SU-DHL-6 (cell line): ENCODE measurements at regions not wholly inside any gene's neighbourhood (a gene's known extent, or its start where the extent isn't known, plus 50 kb on each side); places are given as distances from the start of the nearest gene placed in this dataset.

Source experiments
- H2AFZ ChIP-seq: fragments of 200-600 bp; sonication (generic); 2 replicates; pipeline ENCODE4 v1.6.1; 2014; ENCODE audit warnings: low read depth, mild to moderate bottlenecking, moderate library complexity, mixed read lengths, antibody characterized with exemption, low read length; ENCODE audit not compliant: severe bottlenecking
- H3F3A ChIP-seq: fragments of 200-600 bp; shearing (Covaris generic); 2 replicates; pipeline ENCODE4 v1.6.0; 2016; ENCODE audit warnings: antibody characterized with exemption, mild to moderate bottlenecking; ENCODE audit not compliant: insufficient read depth
- H3K27ac ChIP-seq: fragments of 200-600 bp; sonication (generic); 2 replicates; pipeline ENCODE4 v1.5.1; 2016; ENCODE audit warnings: low read depth, mild to moderate bottlenecking, low read length, moderate library complexity, mixed read lengths
- H3K27me3 ChIP-seq: fragments of 200-600 bp; sonication (generic), shearing (Covaris generic); 2 replicates; pipeline ENCODE4 v1.6.0; 2014; ENCODE audit warnings: mild to moderate bottlenecking, low read length
- H3K36me3 ChIP-seq: fragments of 200-600 bp; sonication (generic); 2 replicates; pipeline ENCODE4 v1.6.1; 2014; ENCODE audit warnings: mild to moderate bottlenecking, low read length, mixed read lengths
- H3K4me2 ChIP-seq: fragments of 300-600, 200-600 bp; shearing (Covaris generic), sonication (generic); 2 replicates; pipeline ENCODE4 v1.6.0; 2014; ENCODE audit warnings: low read length, low read depth, mild to moderate bottlenecking; ENCODE audit not compliant: poor library complexity, severe bottlenecking
- H3K4me3 ChIP-seq: fragments of 200-600 bp; sonication (generic); 2 replicates; pipeline ENCODE4 v1.5.1; 2014; ENCODE audit warnings: antibody characterized with exemption, low read length, mild to moderate bottlenecking, mixed read lengths; ENCODE audit not compliant: insufficient read depth, poor library complexity, severe bottlenecking
- H3K79me2 ChIP-seq: fragments of 200-600 bp; sonication (generic); 2 replicates; pipeline ENCODE4 v1.6.1; 2014; ENCODE audit warnings: mild to moderate bottlenecking, low read length, moderate library complexity; ENCODE audit not compliant: insufficient read depth
- H3K9ac ChIP-seq: fragments of 200-600 bp; sonication (generic); 2 replicates; pipeline ENCODE4 v1.7.0; 2014; ENCODE audit warnings: mild to moderate bottlenecking, low read length
- H3K9me2 ChIP-seq: fragments of 200-600 bp; sonication (generic); replicated peaks from 2 replicates; pipeline ENCODE4 v1.6.1; 2014; ENCODE audit warnings: low read length; ENCODE audit not compliant: insufficient read depth
- H3K9me3 ChIP-seq: fragments of 200-600 bp; sonication (generic); 2 replicates; pipeline ENCODE4 v1.6.1; 2014; ENCODE audit warnings: low read length, mixed read lengths; ENCODE audit not compliant: insufficient read depth
- H4K20me1 ChIP-seq: fragments of 200-600 bp; sonication (generic); 2 replicates; pipeline ENCODE4 v1.6.1; 2014; ENCODE audit warnings: low read depth, mild to moderate bottlenecking, antibody characterized with exemption, low read length, moderate library complexity, mixed read lengths
- EZH2phosphoT487 ChIP-seq: fragments of 200-600 bp; sonication (generic), shearing (Covaris generic); conservative IDR thresholded peaks from 2 replicates; pipeline ENCODE4 v1.6.1; 2018; ENCODE audit warnings: mild to moderate bottlenecking, antibody characterized with exemption, low read length, moderate library complexity, mixed read lengths
- TF ChIP-seq, protein P1 (sequence below): fragments of 200-600 bp; sonication (generic); IDR thresholded peaks from one replicate; pipeline ENCODE4 v1.5.1; 2017; ENCODE audit warnings: antibody characterized with exemption, mild to moderate bottlenecking, low read length, moderate library complexity; ENCODE audit not compliant: insufficient read depth, poor library complexity, severe bottlenecking

DNA sequence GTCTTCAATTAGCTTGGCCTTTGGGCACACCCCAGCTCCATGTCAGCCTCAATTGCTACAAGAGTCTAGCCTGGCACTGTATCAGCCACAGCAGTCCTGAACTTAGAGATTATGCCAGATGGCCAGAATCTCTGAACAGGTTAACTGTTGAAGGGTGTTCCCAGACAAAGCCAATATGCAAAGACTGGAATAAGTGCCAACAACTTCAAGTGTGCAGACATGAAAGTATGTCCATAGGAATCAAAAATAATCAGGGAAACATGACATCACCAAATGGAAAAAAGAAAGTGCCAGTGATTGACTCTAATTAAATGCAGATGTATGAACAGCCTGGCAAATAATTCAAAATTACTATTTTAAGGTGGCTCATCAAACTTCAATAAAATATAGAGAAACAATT is 98.5 kb upstream of the DOCK10 start:
- TF ChIP-seq, protein P1, sequence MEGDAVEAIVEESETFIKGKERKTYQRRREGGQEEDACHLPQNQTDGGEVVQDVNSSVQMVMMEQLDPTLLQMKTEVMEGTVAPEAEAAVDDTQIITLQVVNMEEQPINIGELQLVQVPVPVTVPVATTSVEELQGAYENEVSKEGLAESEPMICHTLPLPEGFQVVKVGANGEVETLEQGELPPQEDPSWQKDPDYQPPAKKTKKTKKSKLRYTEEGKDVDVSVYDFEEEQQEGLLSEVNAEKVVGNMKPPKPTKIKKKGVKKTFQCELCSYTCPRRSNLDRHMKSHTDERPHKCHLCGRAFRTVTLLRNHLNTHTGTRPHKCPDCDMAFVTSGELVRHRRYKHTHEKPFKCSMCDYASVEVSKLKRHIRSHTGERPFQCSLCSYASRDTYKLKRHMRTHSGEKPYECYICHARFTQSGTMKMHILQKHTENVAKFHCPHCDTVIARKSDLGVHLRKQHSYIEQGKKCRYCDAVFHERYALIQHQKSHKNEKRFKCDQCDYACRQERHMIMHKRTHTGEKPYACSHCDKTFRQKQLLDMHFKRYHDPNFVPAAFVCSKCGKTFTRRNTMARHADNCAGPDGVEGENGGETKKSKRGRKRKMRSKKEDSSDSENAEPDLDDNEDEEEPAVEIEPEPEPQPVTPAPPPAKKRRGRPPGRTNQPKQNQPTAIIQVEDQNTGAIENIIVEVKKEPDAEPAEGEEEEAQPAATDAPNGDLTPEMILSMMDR, result no peak
- no peak for TF ChIP-seq EZH2phosphoT487
- Histone ChIP-seq H3K36me3 (no peaks in the 10 kb centered on the region), H3K9me2 (no peaks in the 10 kb centered on the region), H3K9me3 (no peaks in the 10 kb centered on the region), H3K4me2 (no peak overlapping the region), H3K79me2 (no peaks in the 10 kb centered on the region), H3K9ac (no peak overlapping the region), H4K20me1 (no peaks in the 10 kb centered on the region), H3K4me3 (no peak overlapping the region), H3K27ac (no peak overlapping the region), H3K27me3 (no peaks in the 10 kb centered on the region), H2AFZ (no peak overlapping the region), H3F3A (no peaks in the 10 kb centered on the region)

DNA sequence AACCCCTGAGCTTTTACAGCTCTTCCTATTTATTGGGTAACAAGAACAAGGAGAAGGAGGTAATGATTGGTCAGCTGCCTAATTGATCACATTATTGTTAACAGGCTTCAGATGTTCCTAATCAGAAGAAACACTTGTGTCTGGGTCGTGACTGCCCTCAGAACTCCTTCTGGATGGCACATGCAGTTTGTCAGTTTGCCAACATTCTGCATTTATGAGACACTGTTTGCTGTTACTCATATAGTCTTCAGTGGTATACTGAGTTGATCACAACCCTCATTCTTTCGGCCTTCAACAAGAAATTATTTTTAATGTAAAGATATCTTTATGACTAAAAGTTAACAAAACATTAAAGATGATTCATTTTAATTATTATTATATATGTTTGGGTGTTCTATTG is 95.7 kb upstream of the DOCK10 start:
- H3K36me3 ChIP-seq, result no peaks in the 10 kb centered on the region
- no peaks in the 10 kb centered on the region for H4K20me1 ChIP-seq
- H2AFZ ChIP-seq, result no peak overlapping the region
- no peaks in the 10 kb centered on the region for H3K27me3 ChIP-seq
- no peak overlapping the region for H3K4me2 ChIP-seq
- no peaks in the 10 kb centered on the region for H3K9me2 ChIP-seq
- no peaks in the 10 kb centered on the region for H3K79me2 ChIP-seq
- H3K4me3 ChIP-seq, result no peak overlapping the region
- TF ChIP-seq EZH2phosphoT487, result no peak
- TF ChIP-seq, protein P1, result no peak
- H3F3A ChIP-seq, result no peaks in the 10 kb centered on the region
- H3K9ac ChIP-seq, result no peak overlapping the region
- H3K27ac ChIP-seq, result no peak overlapping the region
- no peaks in the 10 kb centered on the region for H3K9me3 ChIP-seq

DNA sequence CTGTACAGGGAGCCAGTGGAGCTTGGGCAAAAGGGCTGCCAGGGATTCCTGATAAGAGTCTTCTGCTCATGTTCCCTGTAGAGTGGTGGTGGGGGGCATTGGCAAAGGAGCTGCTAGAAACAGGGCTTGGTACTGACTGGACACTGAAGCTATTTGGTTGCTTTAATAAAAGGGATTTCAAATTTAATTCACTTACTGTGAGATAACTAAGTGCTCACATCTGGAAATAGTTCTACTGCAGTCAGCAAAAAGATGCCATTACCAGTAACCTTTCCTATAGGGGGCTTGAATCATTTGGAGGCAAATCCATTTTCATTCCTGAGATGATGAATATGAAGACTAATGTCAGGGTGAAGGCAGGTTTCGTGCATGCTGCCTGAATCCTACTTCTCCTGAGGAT is 94.3 kb upstream of the DOCK10 start:
- no peaks in the 10 kb centered on the region for H4K20me1 ChIP-seq
- TF ChIP-seq, protein P1, result no peak
- TF ChIP-seq EZH2phosphoT487, result no peak

More for the DNA sequence above, 94.3 kb upstream of the DOCK10 start:
- H3K27me3 ChIP-seq, result no peaks in the 10 kb centered on the region
- no peaks in the 10 kb centered on the region for H3K9me2 ChIP-seq
- H3K9ac ChIP-seq, result no peak overlapping the region
- H3K9me3 ChIP-seq, result no peaks in the 10 kb centered on the region
- no peak overlapping the region for H3K4me2 ChIP-seq
- H3K36me3 ChIP-seq, result no peaks in the 10 kb centered on the region
- H3K4me3 ChIP-seq, result no peak overlapping the region
- H2AFZ ChIP-seq, result no peak overlapping the region
- H3K27ac ChIP-seq, result no peak overlapping the region
- H3F3A ChIP-seq, result no peaks in the 10 kb centered on the region
- no peaks in the 10 kb centered on the region for H3K79me2 ChIP-seq
